NCI-H128 (cell line): ENCODE measurements at regions not wholly inside any gene's neighbourhood (a gene's known extent, or its start where the extent isn't known, plus 50 kb on each side); places are given as distances from the start of the nearest gene placed in this dataset.

ENCODE experiments used
- DNase-seq: peaks from one replicate; lab custom pipeline; 2025; ENCODE audit not compliant: unreplicated experiment; lab: John Stamatoyannopoulos, UW

DNA sequence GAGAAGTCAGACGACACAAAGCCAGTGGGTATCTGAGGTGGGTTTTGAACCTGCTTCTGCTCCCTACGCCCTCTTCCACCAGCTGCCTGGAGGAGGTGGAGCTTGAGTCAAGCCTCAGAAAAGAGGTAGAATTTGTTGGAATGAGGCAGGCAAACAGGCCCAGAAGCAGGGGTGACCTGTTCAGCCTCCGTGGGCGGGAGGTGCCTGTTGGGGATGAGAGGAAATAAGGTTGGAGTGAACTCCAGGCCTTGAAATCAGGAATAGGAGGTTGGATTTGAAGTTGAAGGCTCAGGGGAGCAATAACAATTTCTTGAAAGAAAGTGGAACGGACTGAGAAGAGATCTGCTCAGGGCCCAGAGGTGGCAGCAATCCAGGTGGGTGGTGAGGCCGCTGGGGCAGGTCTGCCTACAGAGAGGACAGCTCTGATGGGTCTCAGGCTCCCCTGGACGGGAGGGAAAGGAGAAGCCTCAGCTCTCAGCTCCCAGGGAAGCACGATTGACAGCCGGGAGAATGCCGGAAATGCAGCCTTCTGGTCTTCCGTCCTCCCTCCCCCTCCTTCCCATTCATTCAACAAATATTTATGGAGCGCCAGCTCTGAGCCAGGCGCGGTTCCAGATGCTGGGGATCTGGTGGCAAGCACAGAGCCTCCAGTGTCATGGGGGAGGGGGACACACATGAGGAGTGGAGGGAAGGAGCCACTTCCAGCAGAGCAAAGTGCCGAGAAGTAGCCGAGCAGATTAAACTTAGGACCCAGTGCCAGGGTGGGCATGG lies 61.9 kb upstream of the CIBAR2 start:
- DNase-seq: no peak

- no peak for DNase-seq
These were observed 62.8 kb upstream of the CIBAR2 start for GRCh38 chr16:85174871-85175723.

- no peak for DNase-seq
These were observed 63.5 kb upstream of the CIBAR2 start for GRCh38 chr16:85175724-85176233.

GRCh38 chr16:85176541-85177447 lies 64.5 kb upstream of the CIBAR2 start:
- DNase-seq: no peak

DNA sequence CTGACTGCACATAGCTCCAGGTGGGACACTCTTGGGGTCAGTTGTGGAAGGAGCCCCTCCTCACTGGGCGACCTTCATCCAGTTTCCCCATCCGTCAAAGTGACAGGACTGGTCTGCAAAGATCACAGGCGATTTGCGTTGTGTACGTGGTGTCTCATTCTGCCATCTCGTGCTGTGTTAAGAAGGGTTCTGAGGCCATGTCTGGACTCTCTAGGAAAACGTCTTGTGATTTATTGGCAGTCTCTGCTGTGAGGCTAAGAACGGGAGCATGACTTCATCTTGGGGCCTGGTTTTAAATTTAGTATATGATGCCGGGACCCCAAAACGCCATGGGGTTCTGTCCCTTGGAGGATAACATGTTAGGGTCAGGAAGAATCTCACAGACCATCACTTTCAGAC lies 65.2 kb upstream of the CIBAR2 start:
- no peak for DNase-seq

DNA sequence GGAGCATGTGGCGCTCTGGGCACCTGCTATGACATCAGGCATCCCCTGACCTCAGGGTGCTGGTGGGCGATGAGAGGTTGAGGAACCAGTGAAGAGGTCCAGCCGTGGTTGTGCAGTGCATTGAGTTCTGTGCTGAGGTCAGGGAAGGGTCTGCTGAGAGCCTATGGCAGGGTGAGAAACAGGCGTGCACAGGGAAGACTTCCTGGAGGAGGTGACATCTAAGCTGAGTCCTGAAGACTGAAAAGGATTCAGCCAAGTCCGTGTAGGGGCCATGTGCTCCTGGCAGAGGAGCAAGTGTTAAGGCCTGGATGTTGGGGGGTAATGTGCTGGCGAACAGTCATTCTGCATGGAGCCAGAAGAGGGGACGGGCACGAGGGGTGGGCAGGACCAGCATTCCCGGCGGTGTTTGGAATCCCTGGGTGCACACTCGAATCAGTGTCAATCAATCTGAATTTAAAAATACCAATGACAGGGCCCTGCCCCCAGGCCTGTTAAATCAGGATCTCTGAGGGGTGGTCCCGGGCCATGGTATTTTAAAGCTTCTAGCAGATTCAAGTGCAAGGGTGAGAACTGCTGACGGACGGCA lies 65.8 kb upstream of the CIBAR2 start:
- DNase-seq: no peak

DNA sequence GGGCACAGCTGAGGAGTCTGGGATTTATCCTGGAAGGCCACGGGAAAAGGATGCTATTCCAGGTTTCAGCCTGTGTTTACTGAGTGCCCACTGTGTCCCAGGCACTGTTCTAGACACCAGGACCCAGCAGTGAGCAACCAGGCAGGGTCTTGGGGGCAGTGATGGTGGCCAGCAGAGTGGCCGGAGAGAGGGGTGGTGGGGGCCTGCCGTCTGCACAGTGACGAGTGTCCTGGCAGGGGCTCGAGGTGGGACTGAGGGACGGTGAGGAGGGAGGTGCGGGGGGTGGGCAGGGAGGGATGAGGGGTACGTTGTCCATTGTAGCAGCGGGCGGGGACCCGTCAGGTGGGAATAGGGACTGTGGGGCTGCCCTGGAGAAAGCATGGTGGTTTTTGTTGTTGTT lies 66.3 kb upstream of the CIBAR2 start:
- DNase-seq: no peak

DNA sequence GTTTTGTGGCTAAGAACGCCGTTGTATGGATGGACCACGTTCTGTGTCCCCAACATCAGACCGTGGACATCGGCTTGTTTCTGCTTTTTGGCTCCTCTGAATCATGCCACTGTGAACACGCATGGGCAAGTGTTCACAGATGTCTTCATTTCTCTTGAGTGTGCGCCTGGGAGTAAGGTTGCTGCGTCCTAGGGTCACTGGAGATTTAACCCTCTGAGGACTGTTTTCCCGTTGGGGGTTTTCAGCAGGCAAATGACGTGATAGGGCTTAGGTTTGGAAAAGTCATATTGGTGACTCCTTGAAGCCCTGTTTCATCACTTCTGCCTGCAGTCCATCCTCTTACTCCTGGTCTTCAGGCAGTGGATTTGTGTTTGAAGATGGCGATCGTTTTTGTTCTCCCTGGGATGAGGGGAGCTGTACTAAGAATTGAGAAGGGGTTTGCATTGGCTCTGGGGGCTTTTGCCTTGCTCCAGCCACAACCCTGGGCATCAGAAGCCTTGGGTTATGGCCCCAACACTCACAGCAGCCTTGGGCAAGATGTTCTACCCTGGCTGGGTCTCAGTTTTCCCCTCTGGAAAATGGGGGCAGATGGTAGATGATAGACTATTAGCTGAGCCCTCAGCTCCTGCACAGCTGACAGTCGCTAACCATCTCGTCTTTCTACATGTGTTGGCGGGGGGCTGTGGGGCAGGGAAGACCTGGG lies 67.2 kb upstream of the CIBAR2 start:
- no peak for DNase-seq

GRCh38 chr16:85180047-85180826 lies 68.0 kb upstream of the CIBAR2 start:
- DNase-seq: no peak

DNA sequence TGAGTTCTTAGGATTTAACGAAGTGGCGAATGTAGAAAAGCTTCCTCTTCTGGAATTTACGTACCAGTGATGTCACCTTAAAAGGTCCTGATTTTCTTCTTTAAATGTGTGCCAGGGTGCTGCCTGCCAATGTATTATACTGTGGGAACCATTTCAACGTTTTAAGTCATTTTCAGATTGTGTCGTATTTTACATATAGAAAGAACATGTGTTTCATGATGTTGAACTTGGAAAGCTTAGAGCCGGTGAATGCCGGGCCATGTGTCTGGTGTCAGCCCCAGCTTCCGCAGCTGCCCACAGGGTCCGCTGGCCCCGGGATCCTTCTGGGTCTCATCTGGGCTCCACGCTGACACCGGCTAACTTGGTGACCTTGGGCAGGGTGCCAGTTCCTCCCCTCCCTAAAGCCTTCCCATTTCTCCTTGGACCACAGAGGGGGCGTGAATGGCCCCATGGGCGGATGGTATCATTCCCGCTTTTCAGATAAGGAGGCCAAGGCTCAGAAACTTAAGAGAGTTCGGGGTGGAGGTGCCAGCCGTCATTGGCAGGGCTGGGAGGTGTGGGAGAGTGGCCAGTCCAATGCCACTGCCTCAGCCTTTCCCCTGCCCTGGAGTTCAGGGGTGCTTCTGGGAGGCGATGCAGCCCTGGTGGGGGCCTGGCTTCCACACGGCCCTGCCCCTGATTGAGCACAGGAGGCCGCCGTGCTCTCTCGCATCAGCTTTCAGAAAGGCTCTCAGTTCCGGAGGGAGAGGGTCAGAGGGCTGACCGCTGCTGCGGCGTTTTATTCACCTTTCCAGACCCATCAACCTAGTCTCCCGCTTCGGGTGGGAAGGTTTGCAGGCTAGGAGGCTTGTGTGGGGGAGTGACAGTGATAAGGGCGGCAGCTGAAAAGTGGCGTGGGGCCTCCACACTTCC lies 68.8 kb upstream of the CIBAR2 start:
- no peak for DNase-seq

DNA sequence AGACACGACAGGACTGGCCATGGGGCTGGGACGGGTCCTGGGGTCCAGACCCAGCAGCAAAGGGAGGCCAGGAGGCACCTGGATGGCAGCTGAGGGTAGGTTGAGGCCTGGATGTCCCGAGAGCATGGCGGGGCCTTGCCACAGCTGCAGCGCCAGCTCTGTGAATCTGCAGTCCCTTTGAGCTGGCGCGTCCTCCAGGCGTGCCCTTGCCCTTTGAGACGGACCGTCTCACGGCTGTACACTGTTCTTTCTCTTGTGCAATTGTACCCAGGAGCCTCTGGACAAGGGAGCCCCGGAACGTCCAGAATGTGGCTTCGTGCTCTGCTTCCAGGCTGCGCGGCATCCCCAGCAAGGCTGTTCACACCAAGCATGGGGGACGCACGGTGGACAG lies 69.5 kb upstream of the CIBAR2 start:
- DNase-seq: no peak

DNA sequence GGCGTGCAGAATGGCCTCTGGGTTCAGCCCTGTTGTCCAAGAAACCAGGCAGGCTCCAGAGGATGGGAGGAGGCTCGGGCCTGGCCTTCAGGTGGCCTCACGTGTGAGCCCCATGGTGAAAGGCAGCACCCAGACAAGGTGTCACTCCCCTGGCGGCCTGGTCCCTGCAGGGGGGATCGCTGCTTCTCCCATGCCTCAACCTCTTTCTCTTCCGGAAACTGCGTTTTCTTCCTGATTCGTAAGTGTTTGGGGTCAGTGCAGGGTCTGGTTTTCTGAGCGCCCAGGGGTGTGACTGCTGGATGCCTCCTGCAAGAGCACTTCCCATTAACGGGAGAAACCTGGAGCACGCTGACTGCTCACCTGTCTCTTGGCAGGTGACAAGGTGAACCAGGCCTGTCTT lies 70.0 kb upstream of the CIBAR2 start:
- no peak for DNase-seq

- DNase-seq: no peak
These were observed 70.5 kb upstream of the CIBAR2 start for GRCh38 chr16:85182774-85183173.

DNA sequence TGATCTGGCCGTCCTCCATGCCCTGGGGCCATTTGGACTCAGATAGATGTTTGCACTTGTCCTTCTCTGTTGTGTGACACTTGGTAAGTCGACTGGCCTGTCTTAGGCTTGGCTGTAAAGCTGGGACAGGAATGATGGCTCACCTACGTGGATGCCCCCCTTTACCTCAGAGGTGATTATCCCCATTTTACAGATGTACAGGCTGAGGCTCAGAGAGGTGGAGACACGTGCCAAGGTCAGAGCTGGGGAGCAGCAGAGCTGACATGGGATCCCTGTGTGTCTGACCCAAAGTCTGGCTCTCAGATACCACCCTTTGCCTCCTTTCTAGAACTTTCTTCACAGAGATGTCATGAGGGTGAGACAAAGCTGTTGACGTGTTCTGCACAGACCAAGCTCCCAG lies 71.3 kb upstream of the CIBAR2 start:
- no peak for DNase-seq

GRCh38 chr16:85184404-85184803 lies 72.1 kb upstream of the CIBAR2 start:
- no peak for DNase-seq

DNA sequence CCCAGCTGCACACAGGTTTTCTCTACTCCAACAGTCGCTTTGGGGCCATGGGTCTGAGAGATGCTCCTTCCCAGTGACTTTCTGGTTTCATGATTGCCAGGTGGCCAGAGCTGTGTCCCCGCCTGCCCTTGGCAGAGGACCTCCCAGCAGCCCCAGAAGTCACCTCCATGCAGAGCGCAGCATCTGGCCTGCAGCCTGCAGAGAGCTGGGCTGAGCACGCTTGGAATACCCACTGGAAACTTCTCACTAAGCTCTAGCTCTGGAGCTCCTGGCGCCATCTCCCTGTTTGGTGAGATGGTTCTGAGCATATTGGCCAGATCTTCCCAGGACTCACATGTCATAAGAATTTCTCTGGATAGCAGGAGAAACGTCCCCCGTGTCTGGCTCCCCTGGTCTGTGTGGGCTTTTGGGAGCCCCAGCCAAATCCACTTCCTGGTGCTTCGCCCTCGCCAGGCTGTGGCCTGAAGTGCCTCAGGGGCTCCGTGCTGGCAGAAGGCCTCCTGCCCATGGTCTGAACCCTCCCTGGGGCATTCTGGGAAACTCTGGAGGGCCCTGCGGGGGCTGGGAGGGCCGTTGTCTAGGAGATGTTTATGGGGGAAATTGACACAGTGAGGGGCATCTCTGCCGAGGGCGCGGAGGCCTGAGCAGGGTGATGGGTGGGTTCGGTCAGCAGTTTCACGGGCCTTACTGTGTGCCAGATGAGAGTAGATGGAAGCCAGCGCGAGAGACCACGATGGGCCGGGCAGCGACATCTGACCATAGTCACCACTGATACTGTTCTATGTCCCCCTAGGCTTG lies 73.2 kb upstream of the CIBAR2 start:
- DNase-seq: no peak

DNA sequence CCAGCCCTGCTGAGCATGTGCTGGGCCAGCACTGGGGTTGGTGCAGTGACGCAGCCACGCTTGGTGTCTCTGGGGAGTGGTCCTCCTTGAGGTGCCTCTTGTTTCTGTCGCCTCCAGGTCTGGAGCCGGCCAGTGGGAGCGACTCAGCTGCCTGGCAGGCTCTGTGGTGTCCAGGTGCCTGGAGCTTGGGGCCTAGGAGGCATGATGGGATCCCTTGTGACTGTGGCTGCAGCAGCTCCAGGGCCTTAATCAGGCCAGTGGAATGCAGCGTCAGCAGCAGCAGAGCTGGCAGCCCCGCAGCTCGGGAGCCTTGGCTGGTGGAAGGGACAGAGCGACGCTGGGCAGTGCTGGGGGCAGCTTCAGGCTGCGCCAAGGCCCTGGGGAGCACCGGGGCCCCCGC lies 74.7 kb upstream of the CIBAR2 start:
- DNase-seq: no peak

DNA sequence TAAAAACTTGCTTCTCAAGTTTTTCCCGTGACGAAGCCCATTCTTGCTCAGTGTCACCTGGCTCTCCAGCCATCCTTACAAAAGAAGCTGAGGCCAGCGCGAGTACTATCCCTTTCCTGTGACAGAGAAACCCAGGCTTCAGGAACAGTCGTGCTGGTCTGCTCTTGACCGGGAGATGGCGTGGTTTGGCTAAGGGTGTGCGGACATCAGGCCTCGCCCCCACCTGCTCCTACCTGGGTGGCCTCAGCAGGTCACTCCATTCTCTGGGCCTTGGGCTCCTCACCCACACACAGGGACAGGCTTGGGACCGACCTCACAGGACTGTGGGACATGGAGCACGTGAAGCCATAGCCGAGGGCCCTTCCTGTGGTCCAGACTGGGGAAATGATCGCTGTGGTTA lies 75.2 kb upstream of the CIBAR2 start:
- no peak for DNase-seq
